Heart right ventricle (tissue), 16 donors: ENCODE measurements at regions not wholly inside any gene's neighbourhood (a gene's known extent, or its start where the extent isn't known, plus 50 kb on each side); places are given as distances from the start of the nearest gene placed in this dataset.

ENCODE experiments used
- ATAC-seq, 8 donors: fragments of 200-7000 bp; cut with Tn5 transposase; one replicate each; pipeline ENCODE4 v1.9.1; 2020; ENCODE audit warnings: mild to moderate bottlenecking in 8 of 8, moderate library complexity in 8 of 8, moderate number of reproducible peaks in 1 of 8
- DNase-seq, 2 donors: peaks; one replicate each; pipeline ENCODE4 v3.0.0-alpha.2; 2020
- H3K27ac ChIP-seq, 10 donors: fragments of 200-600 bp; sonication (generic) in 2 of 10; one replicate each; pipeline versions ENCODE4 v1.5.0 to v1.8.0; 2020 to 2022; ENCODE audit warnings: mild to moderate bottlenecking in 3 of 10
- H3K27me3 ChIP-seq, 7 donors: fragments of 200-600 bp; one replicate each; pipeline ENCODE4 v1.8.0; 2021 to 2022; ENCODE audit warnings: mild to moderate bottlenecking in 2 of 7
- H3K36me3 ChIP-seq, 9 donors: fragments of 200-600 bp; sonication (generic) in 1 of 9; one replicate each; pipeline versions ENCODE4 v1.5.0 to v1.8.0; 2020 to 2022; ENCODE audit warnings: mild to moderate bottlenecking in 2 of 9
- H3K4me1 ChIP-seq, 9 donors: fragments of 200-600 bp; sonication (generic) in 1 of 9; one replicate each; pipeline versions ENCODE4 v1.5.0 to v1.8.0; 2020 to 2022; ENCODE audit warnings: mild to moderate bottlenecking in 4 of 9
- H3K4me3 ChIP-seq, 10 donors: fragments of 200-600 bp; sonication (generic) in 2 of 10; one replicate each; pipeline versions ENCODE4 v1.5.0 to v1.8.0; 2020 to 2022; ENCODE audit warnings: mild to moderate bottlenecking in 7 of 10, moderate library complexity in 2 of 10
- H3K9me3 ChIP-seq, 11 donors: fragments of 200-600 bp in 10 of 11; sonication (generic) in 2 of 11; one replicate each; pipeline versions ENCODE4 v1.5.0 to v1.8.0; 2013 to 2022; ENCODE audit warnings: mild to moderate bottlenecking in 2 of 11, control low read depth in 1 of 11, moderate library complexity in 1 of 11
- WGBS, 2 donors: extraction: QIAGEN DNeasy Blood & Tissue Kit; methylation state at CpG; one replicate each; pipeline ENCODE4 v1.1.7; 2013; ENCODE audit warnings: inconsistent platforms in 1 of 2; 5-methylcytosine and 5-hydroxymethylcytosine counted together
- intact Hi-C, 10 donors: fragments of 100-400 bp; cut with DNase I; formaldehyde crosslinking; loops; one replicate each; pipeline versions ENCODE4 v1.11.1 to v1.14.2; 2022
- TF ChIP-seq, protein P1 (sequence below), 9 donors: fragments of 200-600 bp; sonication (generic) in 2 of 9; IDR thresholded peaks; one replicate each; pipeline versions ENCODE4 v1.5.0 to v1.8.0; 2021 to 2022; ENCODE audit warnings: antibody characterized with exemption in 9 of 9, mild to moderate bottlenecking in 5 of 9, moderate library complexity in 1 of 9
- donor health status: Arrhythmogenic right ventricular cardiomyopathy.
- donor health status: ischemic (EF 13 %, LVEDD 7.1; RV severe dilation, severe dysfunction).
- donor health status: healthy with polysubstance abuse.
- donor health status: DM: no; HTN: yes; CAD: no.
- donor health status: DM: no; HTN: no; CAD: no.
- donor health status: ischemic (EF 25% LVEDD 6.9; RV normal size, moderate dysfunction).
- donor health status: ischemic (EF 25% LVEDD 5.7; RV mildly dilated, moderate dysfunction).
- donor health status: healthy.
- donor health status: DM: yes; HTN: yes; CAD: no.
- donor health status: Ischemic cardiomyopathy.
- donor health status: ischemic (EF 35%, LVEDD 5.7; RV mildly dilated, moderate dysfunction).
- donor health status: nonischemic (EF 11% LVEDD 7.7; RV severe dilation, severe dysfunction).
- donor health status: DM: yes; HTN: yes; CAD: no.
- donor health status: PGD.
- donor health status: ischemic (EF 29% LVEDD 5.4; RV normal size, mild dysfunction).
- donor health status: nonischemic (EF 23%, LVEDD 6.1; RV moderate dilation, normal function).

DNA sequence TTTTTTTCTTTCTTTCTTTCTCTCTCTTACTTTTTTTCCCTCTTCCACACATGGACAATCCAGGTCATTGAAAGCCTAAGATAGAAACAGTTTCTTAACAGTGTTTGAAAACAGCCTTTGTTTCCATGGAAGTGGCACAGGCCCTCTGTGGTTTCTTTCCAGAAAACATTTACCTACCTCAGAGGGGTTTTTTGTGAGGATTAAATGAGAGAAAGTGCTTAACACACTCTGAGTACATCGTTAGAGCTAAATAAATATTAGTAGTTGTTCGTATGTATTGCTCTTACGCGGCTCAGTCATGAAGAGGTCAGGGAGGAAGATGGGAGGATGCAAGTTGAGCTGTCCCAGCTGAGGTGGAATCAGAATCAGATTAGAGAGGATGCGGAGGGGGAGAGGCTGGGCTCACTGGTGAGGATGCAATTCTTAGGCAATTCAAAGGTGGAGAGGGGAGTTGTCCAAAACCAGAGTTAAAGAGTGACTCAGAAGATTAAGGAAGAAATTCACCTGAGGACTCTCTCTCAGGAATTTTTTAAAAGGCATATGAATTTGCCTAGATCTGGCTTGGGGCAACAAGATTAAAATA, 345.4 kb downstream of the PMP22 start:
- intact Hi-C loops = loop anchor here in 6 of 10 donors (10.0 kb wide), 7 partner anchors 45 to 1885 kb away; no protein-coding TSS in a partner anchor
- DNase-seq (no peak), ATAC-seq (no peak)
- Histone ChIP-seq H3K36me3 (no peaks in the 10 kb centered on the region), H3K27me3 (peaks cover 0 to 4% (median 0%) of the 10 kb centered on the region in 7 donors), H3K9me3 (peaks cover 0 to 18% (median 0%) of the 10 kb centered on the region in 11 donors), H3K4me1 (no peaks in the 10 kb centered on the region), H3K4me3 (no peak overlapping the region), H3K27ac (no peak overlapping the region)
- 53 to 58% methylated on average over 5 of the region's 5 CpGs for WGBS, 2 donors
- TF ChIP-seq, protein P1, sequence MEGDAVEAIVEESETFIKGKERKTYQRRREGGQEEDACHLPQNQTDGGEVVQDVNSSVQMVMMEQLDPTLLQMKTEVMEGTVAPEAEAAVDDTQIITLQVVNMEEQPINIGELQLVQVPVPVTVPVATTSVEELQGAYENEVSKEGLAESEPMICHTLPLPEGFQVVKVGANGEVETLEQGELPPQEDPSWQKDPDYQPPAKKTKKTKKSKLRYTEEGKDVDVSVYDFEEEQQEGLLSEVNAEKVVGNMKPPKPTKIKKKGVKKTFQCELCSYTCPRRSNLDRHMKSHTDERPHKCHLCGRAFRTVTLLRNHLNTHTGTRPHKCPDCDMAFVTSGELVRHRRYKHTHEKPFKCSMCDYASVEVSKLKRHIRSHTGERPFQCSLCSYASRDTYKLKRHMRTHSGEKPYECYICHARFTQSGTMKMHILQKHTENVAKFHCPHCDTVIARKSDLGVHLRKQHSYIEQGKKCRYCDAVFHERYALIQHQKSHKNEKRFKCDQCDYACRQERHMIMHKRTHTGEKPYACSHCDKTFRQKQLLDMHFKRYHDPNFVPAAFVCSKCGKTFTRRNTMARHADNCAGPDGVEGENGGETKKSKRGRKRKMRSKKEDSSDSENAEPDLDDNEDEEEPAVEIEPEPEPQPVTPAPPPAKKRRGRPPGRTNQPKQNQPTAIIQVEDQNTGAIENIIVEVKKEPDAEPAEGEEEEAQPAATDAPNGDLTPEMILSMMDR (IDR thresholded peaks at IDR 0.05) = no peak

DNA sequence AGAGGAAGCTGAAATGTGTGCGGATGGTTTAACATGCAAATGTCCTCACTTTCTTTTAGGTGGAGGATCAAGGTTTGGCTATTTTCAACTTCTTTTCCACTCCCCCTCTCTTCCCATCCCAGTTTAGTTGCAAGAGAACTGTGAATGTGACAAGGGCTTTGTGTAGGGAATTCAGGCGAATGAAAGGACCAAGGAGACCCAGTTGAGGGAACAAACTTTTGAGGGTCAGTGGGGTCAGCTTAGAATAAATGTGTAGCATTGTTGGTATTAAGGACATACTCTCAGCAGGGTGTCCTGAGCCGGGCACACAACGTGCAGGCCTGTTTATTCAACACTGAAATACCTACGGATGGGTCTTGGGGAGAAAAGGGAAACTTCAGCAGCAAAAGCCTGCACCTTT, 346.0 kb downstream of the PMP22 start:
- DNase-seq = no peak
- 51 to 54% methylated on average over 5 of the region's 5 CpGs for WGBS, 2 donors
- Histone ChIP-seq H3K36me3 (no peaks in the 10 kb centered on the region), H3K27me3 (peaks cover 0 to 4% (median 0%) of the 10 kb centered on the region in 7 donors), H3K4me1 (no peaks in the 10 kb centered on the region), H3K27ac (no peak overlapping the region), H3K9me3 (peaks cover 0 to 19% (median 0%) of the 10 kb centered on the region in 11 donors), H3K4me3 (no peak overlapping the region)
- intact Hi-C loops = loop anchor here in 1 of 10 donors (10.0 kb wide), 1 partner anchor 46 kb away; no protein-coding TSS in a partner anchor
- TF ChIP-seq, protein P1 (IDR thresholded peaks at IDR 0.05) = no peak
- ATAC-seq = no peak

DNA sequence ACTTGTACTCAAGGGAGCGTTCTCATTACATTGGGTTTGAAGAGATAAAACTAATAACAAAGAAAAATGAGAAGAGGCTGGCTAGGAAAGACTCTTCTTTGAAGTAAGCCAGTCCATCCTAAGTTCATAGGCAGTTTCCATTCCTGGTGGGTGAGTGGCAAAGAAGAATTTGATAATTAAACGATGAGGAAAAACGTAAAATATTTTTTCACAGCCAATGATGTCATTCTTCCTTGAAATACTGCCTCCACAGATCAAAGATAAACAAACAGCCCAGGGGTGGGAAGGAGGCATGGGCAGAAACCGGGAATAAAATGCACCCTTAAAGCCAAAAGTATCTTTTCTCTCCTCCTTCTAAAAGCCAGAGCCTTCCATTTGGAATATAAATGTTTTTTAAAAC, 346.6 kb downstream of the PMP22 start:
- WGBS, 2 donors = 22 to 31% methylated on average over 4 of the region's 4 CpGs
- H3K4me3 ChIP-seq = no peak overlapping the region
- DNase-seq (no peak), ATAC-seq (no peak)
- no peaks in the 10 kb centered on the region for H3K4me1 ChIP-seq
- peaks cover 0 to 23% (median 0%) of the 10 kb centered on the region in 11 donors for H3K9me3 ChIP-seq
- intact Hi-C loops = loop anchor here in 1 of 10 donors (10.0 kb wide), 1 partner anchor 46 kb away; no protein-coding TSS in a partner anchor
- no peaks in the 10 kb centered on the region for H3K36me3 ChIP-seq
- TF ChIP-seq, protein P1 (IDR thresholded peaks at IDR 0.05) = no peak
- peaks cover 0 to 4% (median 0%) of the 10 kb centered on the region in 7 donors for H3K27me3 ChIP-seq
- no peak overlapping the region for H3K27ac ChIP-seq

DNA sequence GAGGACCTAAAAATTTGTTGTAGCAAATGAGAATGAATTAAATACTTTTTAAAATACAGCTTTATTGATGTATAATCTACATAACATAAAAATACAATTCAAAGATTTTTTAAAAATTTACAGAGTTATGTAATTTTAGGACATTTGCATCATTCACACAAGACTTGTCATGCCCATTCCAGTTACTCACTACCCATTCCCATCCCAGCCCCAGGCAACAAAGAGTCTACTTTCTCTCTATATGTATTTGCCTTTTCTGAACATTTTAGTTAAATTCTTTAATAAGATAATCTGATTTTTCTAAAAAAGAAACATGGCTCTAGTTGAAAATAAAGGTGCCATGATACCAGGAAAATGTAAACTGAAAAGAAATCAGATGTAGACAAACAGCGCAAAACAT, 354.2 kb downstream of the PMP22 start:
- no peak for DNase-seq

More for the DNA sequence above, 354.2 kb downstream of the PMP22 start:
- intact Hi-C loops = loop anchor here in 1 of 10 donors (10.0 kb wide), 1 partner anchor 54 kb away; no protein-coding TSS in a partner anchor
- no peaks in the 10 kb centered on the region for H3K36me3 ChIP-seq
- TF ChIP-seq, protein P1 (IDR thresholded peaks at IDR 0.05) = no peak
- H3K27ac ChIP-seq = no peak overlapping the region
- no peak overlapping the region for H3K4me3 ChIP-seq
- H3K9me3 ChIP-seq = peaks cover 0 to 11% (median 0%) of the 10 kb centered on the region in 11 donors
- 95 to 98% methylated on average over 1 of the region's 1 CpG for WGBS, 2 donors
- no peaks in the 10 kb centered on the region for H3K4me1 ChIP-seq
- no peaks in the 10 kb centered on the region for H3K27me3 ChIP-seq
- ATAC-seq = no peak
